HG02840 (cell line): ENCODE measurements at regions not wholly inside any gene's neighbourhood (a gene's known extent, or its start where the extent isn't known, plus 50 kb on each side); places are given as distances from the start of the nearest gene placed in this dataset.

Source experiments
- ATAC-seq: cut with Tn5 transposase; IDR thresholded peaks from one replicate; pipeline ENCODE4 v1.9.1; 2021; ENCODE audit warnings: mild to moderate bottlenecking, moderate library complexity, moderate number of reproducible peaks; ENCODE audit not compliant: unreplicated experiment, low FRiP score

DNA sequence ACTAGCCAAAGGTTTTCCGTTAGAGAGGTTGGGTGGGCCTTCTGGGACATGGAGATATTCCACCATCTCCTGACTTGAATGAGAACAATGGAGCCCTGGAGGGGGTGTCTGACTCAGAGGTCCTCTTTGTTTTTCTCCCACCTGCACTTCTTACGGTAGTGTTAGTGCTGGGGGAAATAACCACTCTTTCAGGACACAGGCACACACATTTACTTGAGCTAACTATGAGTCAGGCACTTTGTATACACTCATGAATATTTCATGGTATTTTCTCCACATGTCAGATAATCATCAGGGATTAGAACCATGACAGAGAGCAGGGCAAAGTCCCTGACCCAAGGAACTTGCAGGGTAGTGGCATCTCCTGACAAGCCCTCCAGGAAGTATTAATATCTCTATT lies 439.1 kb downstream of the TSN start:
- ATAC-seq: no peak

- no peak for ATAC-seq
These were observed 448.1 kb downstream of the TSN start for GRCh38 chr2:122203523-122203922.

- no peak for ATAC-seq
These were observed 450.2 kb downstream of the TSN start for GRCh38 chr2:122205641-122206040.

DNA sequence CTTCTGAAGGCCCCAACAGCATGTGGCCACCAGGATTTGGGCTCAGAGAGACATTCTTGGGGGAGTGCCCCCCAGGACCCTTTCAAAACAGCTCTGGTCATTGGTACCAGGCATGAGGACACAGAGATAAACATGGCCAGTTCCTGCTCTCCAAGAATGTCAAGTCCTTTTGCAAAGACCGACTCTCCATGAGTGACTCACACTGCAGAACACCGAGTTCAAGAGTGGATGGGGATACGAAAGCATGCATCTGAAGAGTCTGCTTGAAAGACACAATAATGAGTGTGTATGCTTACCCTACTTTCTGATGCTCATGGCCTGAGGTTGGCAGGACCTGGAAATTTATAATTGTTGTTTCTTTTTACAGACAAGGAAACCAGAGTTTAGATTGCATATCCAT lies 450.6 kb downstream of the TSN start:
- no peak for ATAC-seq

DNA sequence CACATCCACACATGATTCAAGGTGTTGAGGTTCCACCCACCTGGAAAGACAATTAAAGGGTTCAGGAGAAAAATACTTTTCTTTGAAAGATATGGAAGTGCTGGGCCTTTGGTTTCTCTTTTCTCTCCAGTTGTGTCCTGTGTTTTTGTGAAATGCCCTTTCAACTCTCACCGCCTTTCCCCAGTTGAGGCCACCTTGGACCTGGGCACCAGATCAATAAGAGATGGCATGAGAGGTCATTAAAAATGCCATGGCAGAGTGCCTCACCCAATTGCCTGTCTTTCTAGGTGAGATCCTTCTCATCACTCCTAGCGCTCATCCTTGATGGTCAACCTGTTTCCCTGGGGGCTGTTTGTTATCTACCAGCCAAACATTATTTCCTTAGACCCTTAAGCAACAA lies 453.9 kb downstream of the TSN start:
- no peak for ATAC-seq

DNA sequence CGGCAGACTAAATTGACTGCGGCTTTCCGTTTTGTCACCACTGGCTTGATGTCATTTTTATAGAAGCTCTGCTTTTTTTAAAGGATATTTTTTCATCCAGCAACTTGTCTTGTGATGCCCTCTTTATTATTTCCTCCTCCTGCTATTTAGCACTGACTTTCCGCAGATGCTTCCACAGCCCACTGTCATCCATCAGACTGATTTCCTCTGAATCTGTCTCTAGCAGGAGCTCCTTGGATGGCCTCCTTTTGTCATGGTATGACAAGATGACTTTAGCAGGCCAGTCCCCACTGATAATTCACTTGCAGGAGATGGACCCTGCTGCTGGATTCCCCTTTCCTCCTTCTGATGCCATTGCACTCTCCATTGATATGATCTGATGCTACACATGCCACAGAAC lies 454.6 kb downstream of the TSN start:
- ATAC-seq: no peak

- ATAC-seq: no peak
These were observed 455.7 kb downstream of the TSN start for GRCh38 chr2:122210898-122211856.

GRCh38 chr2:122213312-122213711 lies 457.9 kb downstream of the TSN start:
- ATAC-seq: no peak

DNA sequence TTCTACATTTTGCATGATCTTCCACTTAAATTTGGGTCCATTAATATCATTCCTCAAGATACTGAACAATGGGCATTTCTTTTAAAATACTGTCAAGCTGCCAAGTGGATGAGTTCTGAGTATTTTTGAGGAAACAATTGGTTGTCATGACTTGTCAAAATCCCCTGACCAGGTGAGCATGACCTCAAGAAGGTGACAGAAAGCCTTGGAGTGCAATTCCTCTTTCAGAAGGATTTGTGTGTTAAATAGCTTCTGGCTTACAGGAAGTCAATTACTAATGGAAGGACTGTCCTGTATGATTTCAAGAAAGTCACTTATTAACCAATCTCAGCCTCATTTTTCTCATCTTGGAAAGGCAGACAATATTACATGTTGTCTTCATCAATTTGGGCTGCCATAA lies 460.6 kb downstream of the TSN start:
- no peak for ATAC-seq

GRCh38 chr2:122216901-122217300 lies 461.4 kb downstream of the TSN start:
- ATAC-seq: no peak

DNA sequence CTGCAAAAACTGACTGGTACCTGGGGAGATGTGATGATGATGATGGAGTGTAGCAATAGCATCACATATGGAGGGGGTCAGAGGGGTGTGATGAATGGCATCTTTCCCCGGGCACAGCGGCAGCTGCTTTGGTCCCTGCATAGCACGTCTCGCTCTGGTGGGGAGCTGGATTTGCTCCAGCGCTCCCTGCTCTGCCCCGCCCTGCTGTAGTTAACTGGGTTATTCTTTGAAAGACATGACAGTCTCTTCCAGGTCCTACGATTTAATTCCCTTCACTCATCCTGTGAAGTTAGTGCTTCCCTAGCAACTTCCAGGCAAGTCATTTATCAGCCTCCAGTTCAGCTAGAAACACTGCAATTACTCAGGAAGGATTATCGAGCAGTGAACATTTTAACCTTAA lies 463.1 kb downstream of the TSN start:
- ATAC-seq: no peak

DNA sequence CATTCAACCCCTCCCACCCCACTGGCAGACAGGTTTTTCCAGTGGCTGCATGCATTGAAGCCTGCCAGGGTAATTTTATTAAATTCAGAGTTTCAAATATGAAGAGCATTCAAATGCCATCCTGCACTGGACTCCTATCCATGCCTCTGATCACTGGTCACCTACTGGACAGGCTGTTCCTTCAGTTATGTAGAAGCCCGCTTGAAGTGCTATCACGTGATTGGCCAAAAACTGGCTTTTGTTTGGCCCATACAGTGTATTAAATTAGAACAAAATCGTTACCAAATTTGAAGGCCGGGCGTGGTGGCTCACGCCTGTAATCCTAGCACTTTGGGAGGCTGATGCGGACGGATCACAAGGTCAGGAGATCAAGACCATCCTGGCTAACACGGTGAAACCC lies 464.1 kb downstream of the TSN start:
- no peak for ATAC-seq

GRCh38 chr2:122221665-122222064 lies 466.2 kb downstream of the TSN start:
- ATAC-seq: no peak

DNA sequence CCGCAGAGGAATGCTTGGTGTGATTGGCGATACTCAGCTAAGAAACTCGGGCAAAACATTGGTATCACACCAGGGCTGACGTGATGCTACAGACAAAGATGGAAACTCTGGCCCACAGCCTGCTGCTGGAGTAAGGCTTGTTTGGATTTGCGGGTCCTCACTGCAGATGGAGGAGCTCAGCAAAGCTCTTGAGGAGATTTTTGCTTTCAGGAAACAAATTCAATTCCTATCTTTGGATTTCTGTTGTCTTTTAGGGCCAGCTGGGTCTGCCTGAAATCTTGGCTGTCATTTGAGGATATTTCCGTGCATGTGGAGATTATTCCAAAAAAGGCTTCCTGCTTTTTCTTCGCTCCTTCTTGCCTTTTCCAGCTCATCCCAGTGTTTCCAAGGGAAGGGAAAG lies 475.8 kb downstream of the TSN start:
- no peak for ATAC-seq

GRCh38 chr2:122233372-122233771 lies 477.9 kb downstream of the TSN start:
- no peak for ATAC-seq

DNA sequence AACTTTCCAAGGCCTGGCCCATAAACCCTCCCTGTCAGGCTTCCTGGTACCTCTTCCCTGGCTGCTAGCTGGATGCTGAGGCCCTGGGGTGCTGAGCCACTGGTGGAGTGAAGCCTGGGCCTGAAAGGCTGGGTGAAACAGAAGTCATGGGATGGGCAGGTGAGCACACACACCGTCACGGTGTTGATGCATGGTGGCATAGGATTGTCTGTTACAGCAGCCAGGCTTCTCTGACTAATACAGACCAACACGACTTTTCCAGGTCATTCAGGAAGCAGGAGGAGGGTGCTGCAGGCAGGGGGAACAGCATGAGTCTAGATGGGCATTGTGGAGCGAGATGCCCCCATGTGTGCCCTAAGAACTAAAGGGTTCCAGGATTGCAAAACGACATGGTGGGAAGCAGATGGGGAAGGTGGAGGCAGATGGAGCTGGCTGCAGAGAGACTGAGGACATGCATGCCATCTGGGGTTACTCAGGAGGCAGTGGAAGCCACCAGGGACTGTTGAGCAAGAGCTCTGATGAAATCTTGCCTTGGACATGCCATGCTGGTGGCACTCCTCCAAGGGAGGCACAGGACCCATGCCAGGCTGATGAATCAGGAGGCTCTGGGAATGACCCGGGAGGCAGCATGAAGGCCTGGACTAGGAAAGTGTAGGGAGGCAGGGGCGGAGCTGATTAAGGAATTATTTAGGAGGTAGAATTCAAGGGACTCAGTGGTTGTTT lies 480.9 kb downstream of the TSN start:
- no peak for ATAC-seq

DNA sequence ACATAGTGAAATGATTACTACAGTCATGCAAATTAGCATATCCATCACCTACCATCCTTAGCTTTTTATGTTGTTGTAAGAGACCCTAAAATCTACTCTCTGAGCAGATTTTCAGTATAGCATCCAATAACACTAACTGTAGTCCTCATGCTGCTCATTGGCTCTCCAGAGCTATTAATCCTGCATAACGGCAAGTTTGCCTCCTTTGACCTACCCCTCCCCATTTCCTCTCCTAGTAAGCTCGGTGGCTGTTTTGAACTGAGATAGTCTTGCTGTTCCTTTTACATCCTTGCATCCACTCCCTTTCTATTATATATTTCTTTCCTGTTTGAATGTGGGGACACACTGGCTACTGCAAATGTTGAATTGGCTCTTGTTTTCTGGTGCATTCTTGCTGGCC lies 481.5 kb downstream of the TSN start:
- no peak for ATAC-seq

- no peak for ATAC-seq
These were observed 482.0 kb downstream of the TSN start for GRCh38 chr2:122237450-122237849.

GRCh38 chr2:122238006-122238559 lies 482.6 kb downstream of the TSN start:
- no peak for ATAC-seq

DNA sequence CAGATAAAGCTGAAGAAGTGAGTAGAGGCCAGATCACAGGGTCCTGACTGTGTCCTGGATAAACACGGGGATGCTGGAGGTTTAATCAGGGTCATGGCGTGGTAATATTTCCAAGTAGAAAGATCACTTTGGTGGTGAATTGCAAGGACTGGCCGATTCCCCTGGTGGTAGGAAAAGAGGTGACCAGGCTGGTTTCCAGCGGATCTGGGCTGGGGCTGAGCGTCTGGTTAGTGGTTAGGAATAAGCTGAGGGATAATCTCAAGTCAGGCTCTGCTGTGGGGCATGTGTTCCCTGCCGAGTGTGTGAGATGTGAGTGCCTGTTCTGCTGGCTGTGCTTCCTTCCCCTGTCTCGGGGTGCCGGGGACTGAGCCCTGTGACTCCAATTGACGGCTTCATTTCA lies 484.0 kb downstream of the TSN start:
- no peak for ATAC-seq

DNA sequence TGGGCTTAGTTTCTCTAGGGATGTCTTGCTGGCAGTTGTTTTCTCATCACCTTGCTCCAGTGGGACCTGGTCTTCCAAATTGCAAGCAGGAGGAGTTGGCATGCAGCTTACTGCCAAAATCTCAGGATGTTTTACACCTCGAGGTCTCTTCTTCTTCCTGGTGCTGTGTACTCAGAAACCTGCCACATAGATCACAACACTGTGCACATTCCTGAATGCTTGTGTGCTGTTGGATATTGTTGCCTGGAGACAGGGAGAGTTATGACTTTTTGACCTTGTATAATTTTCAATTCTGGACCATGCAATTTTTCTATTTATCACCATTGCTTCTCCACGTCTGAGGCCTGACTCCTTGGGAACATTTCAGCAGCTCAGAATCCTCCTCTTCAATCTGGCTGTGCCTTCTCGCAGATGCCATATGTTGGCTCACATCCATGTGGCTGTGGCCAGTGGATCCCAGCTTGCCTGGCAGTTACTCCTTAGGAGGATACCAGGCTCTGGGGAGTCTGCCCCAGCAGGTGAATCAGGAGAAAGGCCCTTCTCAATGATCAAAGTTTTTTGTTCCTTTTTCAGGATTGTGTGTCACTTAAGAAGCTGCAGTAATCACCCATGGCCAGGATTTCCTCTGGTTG lies 489.3 kb downstream of the TSN start:
- no peak for ATAC-seq
